Calu3 (cell line): ENCODE measurements at regions not wholly inside any gene's neighbourhood (a gene's known extent, or its start where the extent isn't known, plus 50 kb on each side); places are given as distances from the start of the nearest gene placed in this dataset.

Experiments
- BruUV-seq: library from RNA; stranded (reverse); fragments of 400-500 nt; replicated peaks from 2 replicates; lab custom pipeline; 2021; lab: Mats Ljungman, UMichigan
- CTCF ChIA-PET: fragments of 300-600 bp; sonication (Branson Sonifier 250); formaldehyde crosslinking; loops from one replicate; lab custom pipeline; 2022; ENCODE audit warnings: antibody characterized with exemption; lab: Charles Lee
- DNase-seq: peaks from one replicate; pipeline ENCODE4 v3.0.0; 2022
- H3K27ac Mint-ChIP-seq: one replicate; pipeline ENCODE4 v1.8.0; 2022; ENCODE audit warnings: mixed read lengths; ENCODE audit not compliant: unreplicated experiment
- H3K27me3 Mint-ChIP-seq: one replicate; pipeline ENCODE4 v1.8.0; 2022; ENCODE audit warnings: mixed read lengths; ENCODE audit not compliant: unreplicated experiment
- H3K36me3 Mint-ChIP-seq: one replicate; pipeline ENCODE4 v1.8.0; 2022; ENCODE audit warnings: mild to moderate bottlenecking, moderate library complexity, mixed read lengths; ENCODE audit not compliant: insufficient read depth, unreplicated experiment
- H3K4me1 Mint-ChIP-seq: one replicate; pipeline ENCODE4 v1.8.0; 2022; ENCODE audit warnings: mild to moderate bottlenecking, low read depth, mixed read lengths; ENCODE audit not compliant: unreplicated experiment
- H3K4me3 Mint-ChIP-seq: one replicate; pipeline ENCODE4 v1.8.0; 2022; ENCODE audit warnings: mild to moderate bottlenecking, low read depth, moderate library complexity, mixed read lengths; ENCODE audit not compliant: unreplicated experiment
- H3K9me3 Mint-ChIP-seq: one replicate; pipeline ENCODE4 v1.8.0; 2022; ENCODE audit warnings: low read depth, mixed read lengths; ENCODE audit not compliant: unreplicated experiment
- CTCF ChIP-seq: fragments of 200-600 bp; IDR thresholded peaks from one replicate; pipeline ENCODE4 v1.8.0; 2022; ENCODE audit warnings: antibody characterized with exemption; ENCODE audit not compliant: unreplicated experiment
- intact Hi-C: fragments of 100-400 bp; cut with micrococcal nuclease; formaldehyde crosslinking; loops from one replicate; pipeline ENCODE4 v1.10.0; 2022; ENCODE audit not compliant: unreplicated experiment

- Mint-ChIP-seq H3K27me3 (no peaks in the 10 kb centered on the region), H3K4me3 (no peak overlapping the region), H3K36me3 (no peaks in the 10 kb centered on the region), H3K27ac (no peak overlapping the region), H3K9me3 (no peaks in the 10 kb centered on the region), H3K4me1 (no peaks in the 10 kb centered on the region)
- CTCF ChIA-PET: no interaction called here
- intact Hi-C loops: no loop called here
- DNase-seq: no peak
- BruUV-seq: no TSS peak
- TF ChIP-seq CTCF: no peak
Observed at GRCh38 chr12:43216490-43216889, 335.5 kb downstream of the ADAMTS20 start.

GRCh38 chr12:43214166-43214565 lies 337.8 kb downstream of the ADAMTS20 start:
- no peak overlapping the region for H3K27ac Mint-ChIP-seq
- no peak for DNase-seq
- CTCF ChIA-PET: no interaction called here
- no TSS peak for BruUV-seq
- H3K36me3 Mint-ChIP-seq: no peaks in the 10 kb centered on the region
- H3K27me3 Mint-ChIP-seq: no peaks in the 10 kb centered on the region
- intact Hi-C loops: no loop called here
- H3K4me1 Mint-ChIP-seq: no peaks in the 10 kb centered on the region
- TF ChIP-seq CTCF: no peak
- H3K4me3 Mint-ChIP-seq: no peak overlapping the region
- no peaks in the 10 kb centered on the region for H3K9me3 Mint-ChIP-seq

GRCh38 chr12:43213608-43214007 lies 338.4 kb downstream of the ADAMTS20 start:
- no peaks in the 10 kb centered on the region for H3K36me3 Mint-ChIP-seq
- no peak overlapping the region for H3K4me3 Mint-ChIP-seq
- no peak for DNase-seq
- intact Hi-C loops: no loop called here
- no peaks in the 10 kb centered on the region for H3K4me1 Mint-ChIP-seq
- TF ChIP-seq CTCF: no peak
- no peaks in the 10 kb centered on the region for H3K9me3 Mint-ChIP-seq
- no peak overlapping the region for H3K27ac Mint-ChIP-seq
- CTCF ChIA-PET: no interaction called here
- H3K27me3 Mint-ChIP-seq: no peaks in the 10 kb centered on the region
- BruUV-seq: no TSS peak

- CTCF ChIA-PET: no interaction called here
- Mint-ChIP-seq H3K4me1 (no peaks in the 10 kb centered on the region), H3K9me3 (no peaks in the 10 kb centered on the region), H3K27me3 (no peaks in the 10 kb centered on the region), H3K4me3 (no peak overlapping the region), H3K27ac (no peak overlapping the region), H3K36me3 (no peaks in the 10 kb centered on the region)
- intact Hi-C loops: no loop called here
- no peak for TF ChIP-seq CTCF
- no peak for DNase-seq
- BruUV-seq: no TSS peak
Observed at GRCh38 chr12:43210485-43211192, 341.4 kb downstream of the ADAMTS20 start.
